ENCODE measurements at regions not wholly inside any gene's neighbourhood (a gene's known extent, or its start where the extent isn't known, plus 50 kb on each side); places are given as distances from the start of the nearest gene placed in this dataset.

GRCh38 chr20:60274717-60275116, 316.5 kb downstream of the CDH26 start:
- no peak overlapping the region for H4K91ac ChIP-seq (ENCODE audit: low read depth, low read length)
- H2BK120ac ChIP-seq (ENCODE audit: insufficient read depth, low read length, poor library complexity): no peak overlapping the region
- H3K79me1 ChIP-seq (ENCODE audit: low read length): no peaks in the 10 kb centered on the region
- no peak overlapping the region for H3K23ac ChIP-seq (ENCODE audit: low read length)
- peaks cover 6% of the 10 kb centered on the region for H3K9me3 ChIP-seq (ENCODE audit: insufficient read depth, low read depth, low read length)
- H2BK5ac ChIP-seq (ENCODE audit: low read depth, low read length, poor library complexity): no peak overlapping the region
- no peak overlapping the region for H3K4me3 ChIP-seq (ENCODE audit: low read depth, low read length)
- H3K4ac ChIP-seq (ENCODE audit: low read depth, low read length): no peak overlapping the region
- no peak overlapping the region for H3K4me2 ChIP-seq (ENCODE audit: low read length)
- H3K79me2 ChIP-seq (ENCODE audit: control insufficient read depth, insufficient read depth, low read length, poor library complexity): no peaks in the 10 kb centered on the region
- WGBS (ENCODE audit: extremely low coverage, insufficient coverage, insufficient read length): no CpG with 5 or more reads among the region's 3 CpGs
- H2AK5ac ChIP-seq (ENCODE audit: low read length): no peak overlapping the region
- no peak overlapping the region for H3K14ac ChIP-seq (ENCODE audit: low read length)
- H3K9ac ChIP-seq (ENCODE audit: low read length): no peak overlapping the region
- no peak overlapping the region for H4K8ac ChIP-seq (ENCODE audit: low read depth, low read length)
- H3K36me3 ChIP-seq (ENCODE audit: control insufficient read depth in 1 of 2, insufficient read depth in 2 of 2, low read length in 2 of 2): no peaks in the 10 kb centered on the region
- no peak for DNase-seq
- no peak overlapping the region for H2AFZ ChIP-seq (ENCODE audit: insufficient read depth, low read length, poor library complexity)
- no peak overlapping the region for H3K27ac ChIP-seq (ENCODE audit: low read depth, low read length)
- H4K12ac ChIP-seq (ENCODE audit: low read depth, low read length): no peak overlapping the region
- no peak overlapping the region for H2BK12ac ChIP-seq (ENCODE audit: low read length)
- H3K18ac ChIP-seq (ENCODE audit: low read length): no peak overlapping the region
- H3K27me3 ChIP-seq (ENCODE audit: insufficient read depth, low read length): no peaks in the 10 kb centered on the region
- no peaks in the 10 kb centered on the region for H3K4me1 ChIP-seq (ENCODE audit: control insufficient read depth in 1 of 2, insufficient read depth in 2 of 2, low read length in 2 of 2)

GRCh38 chr20:60281295-60281694, 323.1 kb downstream of the CDH26 start:
- Histone ChIP-seq H3K4me3 (ENCODE audit: low read depth, low read length) (no peak overlapping the region), H3K27ac (ENCODE audit: low read depth, low read length) (no peak overlapping the region), H4K91ac (ENCODE audit: low read depth, low read length) (no peak overlapping the region), H3K18ac (ENCODE audit: low read length) (no peak overlapping the region), H4K12ac (ENCODE audit: low read depth, low read length) (no peak overlapping the region), H4K8ac (ENCODE audit: low read depth, low read length) (no peak overlapping the region), H3K4me2 (ENCODE audit: low read length) (no peak overlapping the region), H3K9me3 (ENCODE audit: insufficient read depth, low read depth, low read length) (peaks cover 18% of the 10 kb centered on the region), H3K36me3 (ENCODE audit: control insufficient read depth in 1 of 2, insufficient read depth in 2 of 2, low read length in 2 of 2) (no peaks in the 10 kb centered on the region), H2BK12ac (ENCODE audit: low read length) (no peak overlapping the region), H2BK5ac (ENCODE audit: low read depth, low read length, poor library complexity) (no peak overlapping the region), H3K79me2 (ENCODE audit: control insufficient read depth, insufficient read depth, low read length, poor library complexity) (no peaks in the 10 kb centered on the region), H3K4ac (ENCODE audit: low read depth, low read length) (no peak overlapping the region), H2AK5ac (ENCODE audit: low read length) (no peak overlapping the region), H3K14ac (ENCODE audit: low read length) (no peak overlapping the region), H2AFZ (ENCODE audit: insufficient read depth, low read length, poor library complexity) (no peak overlapping the region), H3K9ac (ENCODE audit: low read length) (no peak overlapping the region), H2BK120ac (ENCODE audit: insufficient read depth, low read length, poor library complexity) (no peak overlapping the region), H3K79me1 (ENCODE audit: low read length) (no peaks in the 10 kb centered on the region), H3K27me3 (ENCODE audit: insufficient read depth, low read length) (no peaks in the 10 kb centered on the region), H3K23ac (ENCODE audit: low read length) (no peak overlapping the region), H3K4me1 (ENCODE audit: control insufficient read depth in 1 of 2, insufficient read depth in 2 of 2, low read length in 2 of 2) (no peaks in the 10 kb centered on the region)
- WGBS (ENCODE audit: extremely low coverage, insufficient coverage, insufficient read length): no CpG with 5 or more reads among the region's 6 CpGs
- DNase-seq: no peak

DNA sequence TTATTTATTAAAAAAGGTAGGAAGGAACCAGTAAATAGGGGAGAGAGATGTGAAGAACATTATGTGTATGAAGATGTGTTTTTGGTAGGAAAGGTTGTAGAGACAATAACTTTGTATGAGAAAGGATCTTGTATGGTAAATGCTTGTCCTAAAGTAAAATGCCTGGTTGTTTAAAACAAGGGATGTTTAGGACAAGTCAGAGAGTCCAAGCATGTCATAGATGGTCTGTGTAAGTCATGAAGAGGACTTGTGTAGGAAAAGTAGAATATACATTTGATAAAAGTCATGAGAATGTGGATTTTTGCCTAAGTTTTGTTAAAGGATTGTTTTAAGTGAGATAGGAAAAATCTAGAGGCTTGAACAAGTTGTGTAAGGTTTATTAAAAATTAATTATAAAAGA, 325.1 kb downstream of the CDH26 start:
- Histone ChIP-seq H4K12ac (ENCODE audit: low read depth, low read length) (no peak overlapping the region), H3K27ac (ENCODE audit: low read depth, low read length) (no peak overlapping the region), H3K4ac (ENCODE audit: low read depth, low read length) (no peak overlapping the region)

DNA sequence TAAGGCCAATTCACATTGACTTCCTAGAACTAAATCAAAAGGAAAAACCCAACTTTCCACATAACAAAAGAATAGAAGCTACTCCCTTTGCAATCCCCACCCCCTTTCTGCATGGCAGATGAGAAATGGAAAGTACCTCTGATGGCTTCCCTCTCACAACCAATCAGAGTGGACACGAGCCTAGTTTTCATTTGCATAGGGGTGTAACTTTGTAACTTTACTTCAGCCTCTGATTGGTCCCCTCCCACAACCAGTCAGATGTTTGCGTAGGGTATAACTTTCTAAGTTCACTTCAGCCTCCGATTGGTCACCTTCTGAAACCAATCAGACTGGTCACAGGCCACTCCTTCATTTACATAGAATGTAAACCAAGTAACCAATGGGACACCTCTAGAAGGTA, 328.5 kb downstream of the CDH26 start:
- Histone ChIP-seq H2BK5ac (ENCODE audit: low read depth, low read length, poor library complexity) (no peak overlapping the region), H3K18ac (ENCODE audit: low read length) (no peak overlapping the region), H3K4me3 (ENCODE audit: low read depth, low read length) (no peak overlapping the region), H3K4ac (ENCODE audit: low read depth, low read length) (no peak overlapping the region), H3K14ac (ENCODE audit: low read length) (no peak overlapping the region), H4K91ac (ENCODE audit: low read depth, low read length) (no peak overlapping the region), H3K36me3 (ENCODE audit: control insufficient read depth in 1 of 2, insufficient read depth in 2 of 2, low read length in 2 of 2) (no peaks in the 10 kb centered on the region), H4K8ac (ENCODE audit: low read depth, low read length) (no peak overlapping the region), H3K9ac (ENCODE audit: low read length) (no peak overlapping the region), H2BK120ac (ENCODE audit: insufficient read depth, low read length, poor library complexity) (no peak overlapping the region), H3K27ac (ENCODE audit: low read depth, low read length) (no peak overlapping the region), H2BK12ac (ENCODE audit: low read length) (no peak overlapping the region), H3K4me2 (ENCODE audit: low read length) (no peak overlapping the region), H3K23ac (ENCODE audit: low read length) (no peak overlapping the region), H3K9me3 (ENCODE audit: insufficient read depth, low read depth, low read length) (peaks cover 14% of the 10 kb centered on the region), H3K79me1 (ENCODE audit: low read length) (no peaks in the 10 kb centered on the region), H2AFZ (ENCODE audit: insufficient read depth, low read length, poor library complexity) (no peak overlapping the region), H2AK5ac (ENCODE audit: low read length) (no peak overlapping the region), H3K4me1 (ENCODE audit: control insufficient read depth in 1 of 2, insufficient read depth in 2 of 2, low read length in 2 of 2) (no peaks in the 10 kb centered on the region), H3K79me2 (ENCODE audit: control insufficient read depth, insufficient read depth, low read length, poor library complexity) (no peaks in the 10 kb centered on the region), H3K27me3 (ENCODE audit: insufficient read depth, low read length) (no peaks in the 10 kb centered on the region), H4K12ac (ENCODE audit: low read depth, low read length) (no peak overlapping the region)
- no peak for DNase-seq
- no CpG with 5 or more reads among the region's 3 CpGs for WGBS (ENCODE audit: extremely low coverage, insufficient coverage, insufficient read length)

More for the DNA sequence above, 325.1 kb downstream of the CDH26 start:
- no peak for DNase-seq
- H3K27me3 ChIP-seq (ENCODE audit: insufficient read depth, low read length): no peaks in the 10 kb centered on the region
- H3K9me3 ChIP-seq (ENCODE audit: insufficient read depth, low read depth, low read length): peaks cover 21% of the 10 kb centered on the region
- H3K4me2 ChIP-seq (ENCODE audit: low read length): no peak overlapping the region
- H3K4me1 ChIP-seq (ENCODE audit: control insufficient read depth in 1 of 2, insufficient read depth in 2 of 2, low read length in 2 of 2): no peaks in the 10 kb centered on the region
- no peaks in the 10 kb centered on the region for H3K79me1 ChIP-seq (ENCODE audit: low read length)
- H3K18ac ChIP-seq (ENCODE audit: low read length): no peak overlapping the region
- H2BK12ac ChIP-seq (ENCODE audit: low read length): no peak overlapping the region
- H3K23ac ChIP-seq (ENCODE audit: low read length): no peak overlapping the region
- no peaks in the 10 kb centered on the region for H3K79me2 ChIP-seq (ENCODE audit: control insufficient read depth, insufficient read depth, low read length, poor library complexity)
- no peak overlapping the region for H3K9ac ChIP-seq (ENCODE audit: low read length)
- H4K91ac ChIP-seq (ENCODE audit: low read depth, low read length): no peak overlapping the region
- H2AFZ ChIP-seq (ENCODE audit: insufficient read depth, low read length, poor library complexity): no peak overlapping the region
- H3K36me3 ChIP-seq (ENCODE audit: control insufficient read depth in 1 of 2, insufficient read depth in 2 of 2, low read length in 2 of 2): no peaks in the 10 kb centered on the region
- no peak overlapping the region for H4K8ac ChIP-seq (ENCODE audit: low read depth, low read length)
- H3K14ac ChIP-seq (ENCODE audit: low read length): no peak overlapping the region
- H2AK5ac ChIP-seq (ENCODE audit: low read length): no peak overlapping the region
- no peak overlapping the region for H3K4me3 ChIP-seq (ENCODE audit: low read depth, low read length)
- H2BK5ac ChIP-seq (ENCODE audit: low read depth, low read length, poor library complexity): no peak overlapping the region
- no peak overlapping the region for H2BK120ac ChIP-seq (ENCODE audit: insufficient read depth, low read length, poor library complexity)
